Endothelial cell (in vitro differentiated cells): ENCODE measurements at regions not wholly inside any gene's neighbourhood (a gene's known extent, or its start where the extent isn't known, plus 50 kb on each side); places are given as distances from the start of the nearest gene placed in this dataset.

Source experiments
- DNase-seq: peaks from one replicate; pipeline ENCODE4 v3.0.0; 2021; ENCODE audit warnings: low spot score
- H3K27ac Mint-ChIP-seq: one replicate; pipeline ENCODE4 v1.8.0; 2021; ENCODE audit warnings: mixed read lengths, inconsistent platforms; ENCODE audit not compliant: unreplicated experiment
- H3K27me3 Mint-ChIP-seq: one replicate; pipeline ENCODE4 v1.8.0; 2021; ENCODE audit warnings: mild to moderate bottlenecking, moderate library complexity, mixed read lengths, inconsistent platforms; ENCODE audit not compliant: unreplicated experiment
- H3K36me3 Mint-ChIP-seq: one replicate; pipeline ENCODE4 v1.8.0; 2021; ENCODE audit warnings: mild to moderate bottlenecking, low read depth, mixed read lengths, inconsistent platforms; ENCODE audit not compliant: unreplicated experiment
- H3K4me1 Mint-ChIP-seq: one replicate; pipeline ENCODE4 v1.8.0; 2021; ENCODE audit warnings: mild to moderate bottlenecking, mixed read lengths, inconsistent platforms; ENCODE audit not compliant: unreplicated experiment
- H3K4me3 Mint-ChIP-seq: one replicate; pipeline ENCODE4 v1.8.0; 2021; ENCODE audit warnings: mild to moderate bottlenecking, mixed read lengths, inconsistent platforms; ENCODE audit not compliant: unreplicated experiment
- H3K9me3 Mint-ChIP-seq: one replicate; pipeline ENCODE4 v1.8.0; 2021; ENCODE audit warnings: mixed read lengths, inconsistent platforms; ENCODE audit not compliant: unreplicated experiment
- CTCF ChIP-seq: fragments of 200-600 bp; sonication (generic); IDR thresholded peaks from one replicate; pipeline ENCODE4 v1.5.0; 2021; ENCODE audit warnings: antibody characterized with exemption; ENCODE audit not compliant: unreplicated experiment

- Mint-ChIP-seq H3K4me1 (no peaks in the 10 kb centered on the region), H3K9me3 (no peaks in the 10 kb centered on the region), H3K36me3 (no peaks in the 10 kb centered on the region), H3K4me3 (no peak overlapping the region), H3K27me3 (no peaks in the 10 kb centered on the region), H3K27ac (no peak overlapping the region)
- TF ChIP-seq CTCF = no peak
- DNase-seq = no peak
Measured at GRCh38 chr10:88080213-88080612, 216.8 kb downstream of the PTEN start.

GRCh38 chr10:88081457-88082054, 218.1 kb downstream of the PTEN start:
- Mint-ChIP-seq H3K36me3 (no peaks in the 10 kb centered on the region), H3K27me3 (no peaks in the 10 kb centered on the region), H3K4me1 (no peaks in the 10 kb centered on the region), H3K4me3 (no peak overlapping the region), H3K9me3 (no peaks in the 10 kb centered on the region), H3K27ac (no peak overlapping the region)
- TF ChIP-seq CTCF = no peak
- DNase-seq = no peak

GRCh38 chr10:88082391-88082790, 219.0 kb downstream of the PTEN start:
- Mint-ChIP-seq H3K27ac (no peak overlapping the region), H3K4me3 (no peak overlapping the region), H3K4me1 (no peaks in the 10 kb centered on the region), H3K36me3 (no peaks in the 10 kb centered on the region), H3K27me3 (no peaks in the 10 kb centered on the region), H3K9me3 (no peaks in the 10 kb centered on the region)
- TF ChIP-seq CTCF = no peak
- DNase-seq = no peak

- Mint-ChIP-seq H3K9me3 (no peaks in the 10 kb centered on the region), H3K36me3 (no peaks in the 10 kb centered on the region), H3K27ac (no peak overlapping the region), H3K4me3 (no peak overlapping the region), H3K4me1 (no peaks in the 10 kb centered on the region), H3K27me3 (no peaks in the 10 kb centered on the region)
- no peak for DNase-seq
- TF ChIP-seq CTCF = no peak
Measured at GRCh38 chr10:88082806-88083596, 219.6 kb downstream of the PTEN start.

- H3K4me3 Mint-ChIP-seq = no peak overlapping the region
- H3K4me1 Mint-ChIP-seq = no peaks in the 10 kb centered on the region
- no peak for TF ChIP-seq CTCF
- H3K27ac Mint-ChIP-seq = no peak overlapping the region
- H3K9me3 Mint-ChIP-seq = no peaks in the 10 kb centered on the region
- DNase-seq = no peak
- no peaks in the 10 kb centered on the region for H3K27me3 Mint-ChIP-seq
- H3K36me3 Mint-ChIP-seq = no peaks in the 10 kb centered on the region
Measured at GRCh38 chr10:88083597-88083989, 220.2 kb downstream of the PTEN start.
